Lung (tissue), 11 donors: ENCODE measurements at regions not wholly inside any gene's neighbourhood (a gene's known extent, or its start where the extent isn't known, plus 50 kb on each side); places are given as distances from the start of the nearest gene placed in this dataset.

Experiments
- ATAC-seq: fragments of 200-7000 bp; cut with Tn5 transposase; one replicate; pipeline ENCODE4 v1.9.1; 2020; ENCODE audit warnings: moderate number of reproducible peaks; ENCODE audit not compliant: insufficient read depth, low FRiP score
- DNase-seq, 3 donors: peaks; one replicate each; pipeline ENCODE4 v3.0.0-alpha.2; 2013 to 2017
- H3K27ac ChIP-seq, 2 donors: one replicate each; pipeline ENCODE4 v1.5.1; 2013; ENCODE audit warnings: mild to moderate bottlenecking in 2 of 2, moderate library complexity in 2 of 2, control low read depth in 1 of 2, inconsistent platforms in 1 of 2, low read depth in 1 of 2, low read length in 1 of 2
- H3K27me3 ChIP-seq, 3 donors: one replicate each; pipeline ENCODE4 v1.5.1; 2013; ENCODE audit warnings: low read length in 2 of 3; ENCODE audit not compliant: control insufficient read depth in 3 of 3, insufficient read depth in 3 of 3
- H3K36me3 ChIP-seq, 4 donors: one replicate each; pipeline ENCODE4 v1.5.1; 2013; ENCODE audit warnings: low read length in 4 of 4, mild to moderate bottlenecking in 1 of 4, moderate library complexity in 1 of 4; ENCODE audit not compliant: control insufficient read depth in 4 of 4, insufficient read depth in 4 of 4
- H3K4me1 ChIP-seq, 5 donors: one replicate each; pipeline ENCODE4 v1.5.1; 2013; ENCODE audit warnings: low read length in 5 of 5, mild to moderate bottlenecking in 2 of 5, moderate library complexity in 1 of 5; ENCODE audit not compliant: control insufficient read depth in 5 of 5, insufficient read depth in 5 of 5
- H3K4me3 ChIP-seq: one replicate; pipeline ENCODE4 v1.5.1; 2013; ENCODE audit warnings: mild to moderate bottlenecking, control low read depth, moderate library complexity
- H3K9ac ChIP-seq, 2 donors: one replicate each; pipeline ENCODE4 v1.5.1; 2013; ENCODE audit warnings: low read length in 2 of 2, control low read depth in 1 of 2; ENCODE audit not compliant: insufficient read depth in 1 of 2
- H3K9me3 ChIP-seq, 4 donors: one replicate each; pipeline ENCODE4 v1.5.1; 2013; ENCODE audit warnings: low read length in 3 of 4, mild to moderate bottlenecking in 1 of 4, moderate library complexity in 1 of 4; ENCODE audit not compliant: control insufficient read depth in 4 of 4, insufficient read depth in 3 of 4
- CTCF ChIP-seq: IDR thresholded peaks from 2 replicates; pipeline ENCODE4 v1.5.1; 2012; ENCODE audit warnings: mild to moderate bottlenecking; ENCODE audit errors: control extremely low read depth, extremely low read depth
- WGBS, 2 donors: extraction: QIAGEN DNeasy Blood & Tissue Kit; methylation state at CpG; one replicate each; pipeline ENCODE4 v1.1.7; 2013; 5-methylcytosine and 5-hydroxymethylcytosine counted together
- donor health status: control.
- donor health status: control.
- donor health status: Bipolar disorder and iron deficiency.
- donor health status: healthy.
- donor health status: DM: yes; HTN: yes; CAD: no.

- H3K27ac ChIP-seq = no peak overlapping the region
- whole genome bisulfite sequencing, 2 donors = 62 to 86% methylated on average over 1 of the region's 1 CpG
- peaks cover 0 to 7% (median 0%) of the 10 kb centered on the region in 4 donors for H3K9me3 ChIP-seq
- H3K4me3 ChIP-seq = no peak overlapping the region
- H3K27me3 ChIP-seq = no peaks in the 10 kb centered on the region
- H3K4me1 ChIP-seq = no peaks in the 10 kb centered on the region
- no peaks in the 10 kb centered on the region for H3K36me3 ChIP-seq
- ATAC-seq = peak; percentile 69
- DNase-seq = no peak
- no peak for TF ChIP-seq CTCF
- H3K9ac ChIP-seq = no peak overlapping the region
Measured at GRCh38 chr13:70668293-70668692, 560.0 kb upstream of the KLHL1 start.

- ATAC-seq (no peak), DNase-seq (no peak)
- WGBS, 2 donors = 96 to 97% methylated on average over 1 of the region's 1 CpG
- H3K4me1 ChIP-seq = no peaks in the 10 kb centered on the region
- no peaks in the 10 kb centered on the region for H3K9me3 ChIP-seq
- no peak overlapping the region for H3K27ac ChIP-seq
- no peaks in the 10 kb centered on the region for H3K36me3 ChIP-seq
- TF ChIP-seq CTCF = no peak
- H3K4me3 ChIP-seq = no peak overlapping the region
- no peak overlapping the region for H3K9ac ChIP-seq
- H3K27me3 ChIP-seq = no peaks in the 10 kb centered on the region
Measured at GRCh38 chr13:70666883-70667556, 558.8 kb upstream of the KLHL1 start.

DNA sequence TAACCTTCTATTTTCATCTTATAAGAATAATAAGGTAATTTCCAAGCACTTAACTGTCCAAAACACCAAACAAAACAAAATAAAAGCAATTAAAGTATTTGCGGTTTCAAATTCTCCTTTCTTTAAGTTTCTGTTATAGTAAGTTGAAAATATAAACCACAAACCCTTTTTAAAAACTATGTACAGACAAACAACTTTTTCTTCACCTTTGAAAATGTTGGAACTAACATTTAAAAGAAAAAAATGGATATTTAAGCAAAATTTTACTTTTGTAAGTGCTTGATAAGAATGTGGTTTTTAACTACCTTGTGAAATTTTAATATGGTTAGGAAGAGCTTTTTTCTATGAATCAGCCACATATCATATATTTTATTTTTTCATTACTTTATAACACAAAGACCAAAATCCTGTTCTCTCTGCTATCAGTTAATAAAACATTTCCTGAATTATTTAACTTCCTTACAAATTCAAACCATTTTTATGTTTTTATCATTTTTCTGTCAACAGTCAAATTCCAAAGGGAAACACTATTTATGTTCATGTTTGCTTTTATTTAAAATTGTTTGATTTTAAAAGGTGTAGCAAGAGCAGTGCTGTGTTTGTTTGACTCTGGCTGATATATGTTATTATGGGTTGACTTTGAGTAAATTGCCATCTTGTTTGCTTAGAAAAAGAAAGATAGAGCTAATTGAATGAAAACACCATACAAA, 554.1 kb upstream of the KLHL1 start:
- H3K27ac ChIP-seq = no peak overlapping the region
- H3K4me1 ChIP-seq = no peaks in the 10 kb centered on the region
- WGBS, 2 donors = 34 to 65% methylated on average over 1 of the region's 1 CpG
- DNase-seq = peak in 1 of 3 donors; percentile 11
- no peak for ATAC-seq
- no peak for TF ChIP-seq CTCF
- no peaks in the 10 kb centered on the region for H3K9me3 ChIP-seq
- H3K27me3 ChIP-seq = no peaks in the 10 kb centered on the region
- H3K36me3 ChIP-seq = no peaks in the 10 kb centered on the region
- no peak overlapping the region for H3K4me3 ChIP-seq
- H3K9ac ChIP-seq = no peak overlapping the region
